HepG2 (cell line): ENCODE measurements at regions not wholly inside any gene's neighbourhood (a gene's known extent, or its start where the extent isn't known, plus 50 kb on each side); places are given as distances from the start of the nearest gene placed in this dataset.

Source experiments
- ATAC-seq: fragments of 200-7000 bp; cut with Tn5 transposase; 3 replicates; pipeline ENCODE4 v1.9.1; 2020; ENCODE audit warnings: mild to moderate bottlenecking, moderate library complexity
- BruUV-seq: library from RNA; stranded (reverse); fragments of 400-500 nt; replicated peaks from 2 replicates; lab custom pipeline; 2021; lab: Mats Ljungman, UMichigan
- CTCF ChIA-PET: fragments of 300-600 bp; formaldehyde crosslinking; extraction: SDS; loops from one replicate; lab custom pipeline; 2021; ENCODE audit warnings: low total read pairs, inconsistent platforms, low intra/inter-chr PET ratio; lab: Yijun Ruan, JAX
- POLR2A ChIA-PET: fragments of 350-600 bp; sonication (Branson Sonifier 250); formaldehyde crosslinking; loops from one replicate; lab custom pipeline; 2020; ENCODE audit warnings: antibody characterized with exemption, inconsistent platforms; lab: Yijun Ruan, JAX
- DNase-seq: peaks from one replicate; pipeline ENCODE4 v3.0.0-alpha.2; 2015; ENCODE audit warnings: low spot score
- FAIRE-seq: peaks from 3 replicates; lab custom pipeline; 2011; peaks lifted over from hg19 to GRCh38; lab: Jason Lieb, UNC
- H2AFZ ChIP-seq: one replicate; pipeline ENCODE4 v1.6.1; 2011; ENCODE audit warnings: low read length, inconsistent platforms
- H3K27ac ChIP-seq: fragments of 300-600 bp; 3 replicates; pipeline ENCODE4 v1.8.0; 2011; ENCODE audit warnings: mixed run types, mild to moderate bottlenecking, mixed read lengths, low read length, inconsistent platforms; ENCODE audit not compliant: insufficient read depth; ENCODE audit errors: extremely low read length
- H3K27me3 ChIP-seq, 2 experiments: fragments of 200-600 bp in 1 of 2; 2 replicates in 1 of 2; 3 replicates in 1 of 2; pipeline versions ENCODE4 v1.6.0 to v1.8.0; 2011; ENCODE audit warnings: low read length in 2 of 2, mild to moderate bottlenecking in 2 of 2, moderate library complexity in 2 of 2, inconsistent platforms in 1 of 2; ENCODE audit not compliant: insufficient read depth in 2 of 2, control insufficient read depth in 1 of 2
- H3K36me3 ChIP-seq, 2 experiments: fragments of 200-600 bp in 1 of 2; replicated peaks in 1 of 2; 2 replicates in 1 of 2; 3 replicates in 1 of 2; pipeline versions ENCODE4 v1.5.1 to v1.8.0; 2011; ENCODE audit warnings: low read length in 2 of 2, inconsistent platforms in 1 of 2; ENCODE audit not compliant: insufficient read depth in 2 of 2, control insufficient read depth in 1 of 2
- H3K4me1 ChIP-seq: 2 replicates; pipeline ENCODE4 v1.5.1; 2012; ENCODE audit warnings: low read length, inconsistent platforms; ENCODE audit not compliant: insufficient read depth
- H3K4me2 ChIP-seq: 2 replicates; pipeline ENCODE4 v1.6.0; 2011; ENCODE audit warnings: low read depth, low read length, inconsistent platforms
- H3K4me3 ChIP-seq, 3 experiments: fragments of 200-600 bp in 1 of 3; sonication (generic), shearing (Covaris generic) in 1 of 3; replicated peaks in 1 of 3; 2 replicates each; pipeline ENCODE4 v1.5.1; 2011 to 2016; ENCODE audit warnings: low read length in 3 of 3, inconsistent platforms in 2 of 3, low read depth in 2 of 3, mild to moderate bottlenecking in 2 of 3, control low read depth in 1 of 3, mixed read lengths in 1 of 3; ENCODE audit not compliant: insufficient read depth in 1 of 3
- H3K79me2 ChIP-seq: one replicate; pipeline ENCODE4 v1.6.1; 2011; ENCODE audit warnings: low read length, inconsistent platforms; ENCODE audit not compliant: insufficient read depth
- H3K9ac ChIP-seq: 2 replicates; pipeline ENCODE4 v1.6.0; 2011; ENCODE audit warnings: mild to moderate bottlenecking, low read depth, low read length, inconsistent platforms; ENCODE audit not compliant: insufficient read depth
- H3K9me3 ChIP-seq: 2 replicates; pipeline ENCODE4 v1.5.1; 2012; ENCODE audit warnings: mild to moderate bottlenecking, low read length
- H4K20me1 ChIP-seq: 2 replicates; pipeline ENCODE4 v1.6.0; 2011; ENCODE audit warnings: inconsistent platforms, mild to moderate bottlenecking, low read length, moderate library complexity; ENCODE audit not compliant: insufficient read depth
- CEBPG ChIP-seq: IDR thresholded peaks from 2 replicates; pipeline ENCODE4 v1.6.1; 2016
- CERS6 ChIP-seq: sonication (generic); formaldehyde crosslinking; IDR thresholded peaks from 2 replicates; pipeline ENCODE4 v1.5.0; 2020; ENCODE audit warnings: missing genetic modification reagents
- DZIP1 ChIP-seq: sonication (generic); formaldehyde crosslinking; IDR thresholded peaks from 2 replicates; pipeline ENCODE4 v1.5.0; 2020; ENCODE audit warnings: mild to moderate bottlenecking, missing genetic modification reagents
- LCORL ChIP-seq, 2 experiments: fragments of 450-650 bp in 1 of 2; sonication (generic) in 1 of 2; formaldehyde crosslinking in 1 of 2; IDR thresholded peaks; 2 replicates each; pipeline versions ENCODE4 v1.5.0 to v1.6.1; 2017 to 2020; ENCODE audit warnings: antibody characterized with exemption in 1 of 2, missing genetic modification reagents in 1 of 2
- NFYC ChIP-seq: IDR thresholded peaks from 2 replicates; pipeline ENCODE4 v1.6.1; 2016; ENCODE audit warnings: missing genetic modification reagents, missing compliant biosample characterization
- RNF2 ChIP-seq: fragments of 450-650 bp; conservative IDR thresholded peaks from 2 replicates; pipeline ENCODE4 v1.6.1; 2016; ENCODE audit warnings: low read depth
- SRY ChIP-seq: sonication (generic); formaldehyde crosslinking; IDR thresholded peaks from 2 replicates; pipeline ENCODE4 v1.8.0; 2022; ENCODE audit warnings: mild to moderate bottlenecking, missing genetic modification reagents
- ZNF33B ChIP-seq: sonication (generic); formaldehyde crosslinking; IDR thresholded peaks from 2 replicates; pipeline ENCODE4 v1.5.1; 2020; ENCODE audit warnings: mild to moderate bottlenecking, missing genetic modification reagents
- ZNF572 ChIP-seq: sonication (generic); formaldehyde crosslinking; IDR thresholded peaks from 2 replicates; pipeline ENCODE4 v1.5.1; 2020; ENCODE audit warnings: mild to moderate bottlenecking, missing genetic modification reagents
- ZNF577 ChIP-seq: sonication (generic); formaldehyde crosslinking; IDR thresholded peaks from 2 replicates; pipeline ENCODE4 v1.4.0; 2020; ENCODE audit warnings: mild to moderate bottlenecking, low read depth, missing genetic modification reagents, borderline replicate concordance
- WGBS: methylation state at CpG from one replicate; pipeline ENCODE4 v1.1.6; 2017; ENCODE audit warnings: low lambda C conversion rate; 5-methylcytosine and 5-hydroxymethylcytosine counted together
- in situ Hi-C: cut with HindIII; loops from 2 replicates; pipeline ENCODE4 v1.10.0; 2017; ENCODE audit warnings: low pct_unique_long_range_greater_than_20kb; ENCODE audit not compliant: extremely low pct_ligation_motif_present
- intact Hi-C: fragments of 100-400 bp; cut with micrococcal nuclease; formaldehyde crosslinking; loops from one replicate; pipeline ENCODE4 v1.10.0; 2022; ENCODE audit not compliant: unreplicated experiment
- small RNA-seq, 3 experiments: library from RNA; depleted of rRNA; stranded (forward); fragments of <200 nt; gene quantifications; one replicate each; pipeline ENCODE3, GENCODE V24; 2012; ENCODE audit warnings: low read depth in 2 of 3, low replicate concordance in 1 of 3; ENCODE audit not compliant: insufficient read length in 3 of 3, insufficient read depth in 2 of 3
- TF ChIP-seq, protein P1 (sequence below): sonication (generic); formaldehyde crosslinking; IDR thresholded peaks from 2 replicates; pipeline ENCODE4 v1.4.0; 2020; ENCODE audit warnings: missing genetic modification reagents

DNA sequence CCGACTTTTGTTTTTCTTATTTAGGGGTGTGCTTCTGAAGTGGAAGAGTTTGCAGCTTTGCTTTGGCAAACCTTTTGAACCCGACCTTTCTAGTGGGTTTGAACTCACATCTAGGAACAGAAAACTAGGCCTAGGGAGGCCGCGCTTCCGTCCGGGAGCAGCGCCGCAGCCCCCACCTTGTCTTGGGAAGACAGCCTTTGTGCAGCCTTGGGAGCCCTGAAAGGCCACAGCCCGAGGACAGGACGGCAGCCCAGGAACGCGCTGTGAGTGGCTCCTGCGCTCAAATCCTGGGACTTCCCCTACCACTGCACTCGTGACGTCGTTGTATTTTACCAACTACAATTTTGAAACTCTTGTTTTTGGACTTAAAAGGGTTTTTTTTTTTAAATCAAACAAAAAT, 53.7 kb upstream of the ZNF267 start:
- no peak for ATAC-seq
- DNase-seq, result no peak
- no peak for FAIRE-seq
- BruUV-seq, result no TSS peak
- Histone ChIP-seq H3K4me1 (no peaks in the 10 kb centered on the region), H3K27me3 (no peaks in the 10 kb centered on the region; a peak in 1 of 5 replicates), H3K4me2 (no peak overlapping the region), H2AFZ (no peak overlapping the region), H3K9ac (no peak overlapping the region), H3K27ac (no peak overlapping the region), H3K4me3 (no peak overlapping the region), H4K20me1 (no peaks in the 10 kb centered on the region), H3K79me2 (no peaks in the 10 kb centered on the region), H3K36me3 (no peaks in the 10 kb centered on the region), H3K9me3 (no peaks in the 10 kb centered on the region)
- intact Hi-C loops (no loop called here), in situ Hi-C loops (no loop called here)
- POLR2A ChIA-PET, result no interaction called here
- TF ChIP-seq, protein P1, sequence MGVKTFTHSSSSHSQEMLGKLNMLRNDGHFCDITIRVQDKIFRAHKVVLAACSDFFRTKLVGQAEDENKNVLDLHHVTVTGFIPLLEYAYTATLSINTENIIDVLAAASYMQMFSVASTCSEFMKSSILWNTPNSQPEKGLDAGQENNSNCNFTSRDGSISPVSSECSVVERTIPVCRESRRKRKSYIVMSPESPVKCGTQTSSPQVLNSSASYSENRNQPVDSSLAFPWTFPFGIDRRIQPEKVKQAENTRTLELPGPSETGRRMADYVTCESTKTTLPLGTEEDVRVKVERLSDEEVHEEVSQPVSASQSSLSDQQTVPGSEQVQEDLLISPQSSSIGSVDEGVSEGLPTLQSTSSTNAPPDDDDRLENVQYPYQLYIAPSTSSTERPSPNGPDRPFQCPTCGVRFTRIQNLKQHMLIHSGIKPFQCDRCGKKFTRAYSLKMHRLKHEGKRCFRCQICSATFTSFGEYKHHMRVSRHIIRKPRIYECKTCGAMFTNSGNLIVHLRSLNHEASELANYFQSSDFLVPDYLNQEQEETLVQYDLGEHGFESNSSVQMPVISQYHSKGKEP (CRISPR knock-in tag), result no peak
- no peak for TF ChIP-seq DZIP1 (CRISPR knock-in tag)
- TF ChIP-seq SRY (CRISPR knock-in tag), result no peak
- no peak for TF ChIP-seq ZNF577 (CRISPR knock-in tag)
- TF ChIP-seq ZNF33B (CRISPR knock-in tag), result no peak
- no peak for TF ChIP-seq NFYC (CRISPR knock-in tag)
- TF ChIP-seq ZNF572 (CRISPR knock-in tag), result no peak
- TF ChIP-seq RNF2, result no peak
- TF ChIP-seq CEBPG (CRISPR knock-in tag), result no peak
- TF ChIP-seq CERS6, result no peak
- TF ChIP-seq LCORL (IDR thresholded peaks at IDR 0.05), result no peak
- no peak for TF ChIP-seq LCORL (CRISPR knock-in tag; IDR thresholded peaks at IDR 0.05)
- WGBS, result 58% methylated on average over 16 of the region's 16 CpGs
- CTCF ChIA-PET, result no interaction called here

Small RNA genes lying in the stretch of these regions (small RNA-seq; reads per million reads assigned to genes)
- 0 reads per million in 3 experiments for gene AC074050.1
